ENCODE measurements at regions not wholly inside any gene's neighbourhood (a gene's known extent, or its start where the extent isn't known, plus 50 kb on each side); places are given as distances from the start of the nearest gene placed in this dataset.

GRCh38 chr5:101461455-101461854 is 558.4 kb upstream of the ST8SIA4 start (continued):
- no peak for TF ChIP-seq TFE3 (CRISPR knock-in tag; IDR thresholded peaks at IDR 0.05)
- no peak for TF ChIP-seq CAMTA2 (CRISPR knock-in tag; IDR thresholded peaks at IDR 0.05; ENCODE audit: borderline replicate concordance)
- TF ChIP-seq RBM39 (IDR thresholded peaks at IDR 0.05; ENCODE audit: low read depth, low read length, poor library complexity, severe bottlenecking): no peak
- no peak for TF ChIP-seq EZH2 (conservative IDR thresholded peaks at IDR 0.05; ENCODE audit: low read depth, low read length)
- no peak for TF ChIP-seq NONO (IDR thresholded peaks at IDR 0.05)
- TF ChIP-seq NONO (CRISPR knock-in tag; conservative IDR thresholded peaks at IDR 0.05): no peak
- TF ChIP-seq PRDM4 (CRISPR knock-in tag; IDR thresholded peaks at IDR 0.05; ENCODE audit: borderline replicate concordance): no peak

- in situ Hi-C loops (cut with HindIII; ENCODE audit: extremely low pct_ligation_motif_present, low pct_unique_long_range_greater_than_20kb): no loop called here
- no TSS peak for BruUV-seq (replicated peaks)
These were observed 555.5 kb upstream of the ST8SIA4 start for GRCh38 chr5:101458587-101458986.

More at GRCh38 chr5:101458587-101458986, 555.5 kb upstream of the ST8SIA4 start:
- no peaks in the 10 kb centered on the region for H3K36me3 ChIP-seq (replicated peaks in 1 of 2; ENCODE audit: control insufficient read depth in 1 of 2, insufficient read depth in 2 of 2, low read length in 2 of 2)
- no peaks in the 10 kb centered on the region for H3K27me3 ChIP-seq (ENCODE audit: control insufficient read depth in 1 of 2, insufficient read depth in 2 of 2, low read length in 2 of 2)
- under 1% methylated on average over 4 of the region's 4 CpGs for WGBS (ENCODE audit: low lambda C conversion rate)
- no peak overlapping the region for H3K9ac ChIP-seq (ENCODE audit: insufficient read depth, low read depth, low read length)
- ChIA-PET POLR2A (no interaction called here), CTCF (ENCODE audit: low intra/inter-chr PET ratio, low total read pairs) (no interaction called here)
- intact Hi-C loops (cut with micrococcal nuclease; ENCODE audit: unreplicated experiment): no loop called here
- no peak for DNase-seq (ENCODE audit: low spot score)
- H3K4me3 ChIP-seq (replicated peaks in 1 of 3; ENCODE audit: insufficient read depth in 1 of 3, low read depth in 2 of 3, low read length in 3 of 3): no peak overlapping the region
- H3K79me2 ChIP-seq (ENCODE audit: insufficient read depth, low read length): no peaks in the 10 kb centered on the region
- FAIRE-seq: no peak
- TF ChIP-seq ZBTB40 (IDR thresholded peaks at IDR 0.05) (peak; percentile 91), ZBTB40 (CRISPR knock-in tag; IDR thresholded peaks at IDR 0.05) (no peak), ZNF234 (CRISPR knock-in tag; conservative IDR thresholded peaks at IDR 0.05) (no peak)
- no peak overlapping the region for H2AFZ ChIP-seq (ENCODE audit: low read length)
- no peaks in the 10 kb centered on the region for H3K9me3 ChIP-seq (ENCODE audit: low read length)
- no peaks in the 10 kb centered on the region for H4K20me1 ChIP-seq (ENCODE audit: insufficient read depth, low read length)
- no peak overlapping the region for H3K4me2 ChIP-seq (ENCODE audit: low read depth, low read length)
- no peak for ATAC-seq
- H3K27ac ChIP-seq (ENCODE audit: extremely low read length, insufficient read depth, low read length): no peak overlapping the region
- no peaks in the 10 kb centered on the region for H3K4me1 ChIP-seq (ENCODE audit: insufficient read depth, low read length)
